ENCODE measurements at regions not wholly inside any gene's neighbourhood (a gene's known extent, or its start where the extent isn't known, plus 50 kb on each side); places are given as distances from the start of the nearest gene placed in this dataset.

- H3K4me1 ChIP-seq (ENCODE audit: insufficient read depth) = no peaks in the 10 kb centered on the region
- no peaks in the 10 kb centered on the region for H3K36me3 ChIP-seq (ENCODE audit: low read depth)
- TF ChIP-seq EZH2 (IDR thresholded peaks at IDR 0.05; ENCODE audit: insufficient read depth, poor library complexity, severe bottlenecking) = no peak
- no peak for TF ChIP-seq EZH2phosphoT487 (IDR thresholded peaks at IDR 0.05; ENCODE audit: insufficient read depth, low read depth)
- in situ Hi-C loops (cut with MboI) = no loop called here
- H3K9me3 ChIP-seq (ENCODE audit: low read depth) = peaks cover 3% of the 10 kb centered on the region
- no peaks in the 10 kb centered on the region for H3F3A ChIP-seq (ENCODE audit: insufficient read depth)
- H3K27me3 ChIP-seq (replicated peaks; ENCODE audit: insufficient read depth) = no peaks in the 10 kb centered on the region
- no peak overlapping the region for H3K4me3 ChIP-seq
- H3K9ac ChIP-seq = no peak overlapping the region
- no peak overlapping the region for H2AFZ ChIP-seq
- no peak overlapping the region for H3K4me2 ChIP-seq (ENCODE audit: unreplicated experiment)
- H4K20me1 ChIP-seq (ENCODE audit: insufficient read depth) = no peaks in the 10 kb centered on the region
- H3K9me2 ChIP-seq (ENCODE audit: insufficient read depth) = no peaks in the 10 kb centered on the region
- H3K79me2 ChIP-seq (ENCODE audit: insufficient read depth) = no peaks in the 10 kb centered on the region
- no peak overlapping the region for H3K27ac ChIP-seq
- DNase-seq = no peak
These were observed 95.9 kb upstream of the PTHLH start for GRCh38 chr12:28068467-28068866.

DNA sequence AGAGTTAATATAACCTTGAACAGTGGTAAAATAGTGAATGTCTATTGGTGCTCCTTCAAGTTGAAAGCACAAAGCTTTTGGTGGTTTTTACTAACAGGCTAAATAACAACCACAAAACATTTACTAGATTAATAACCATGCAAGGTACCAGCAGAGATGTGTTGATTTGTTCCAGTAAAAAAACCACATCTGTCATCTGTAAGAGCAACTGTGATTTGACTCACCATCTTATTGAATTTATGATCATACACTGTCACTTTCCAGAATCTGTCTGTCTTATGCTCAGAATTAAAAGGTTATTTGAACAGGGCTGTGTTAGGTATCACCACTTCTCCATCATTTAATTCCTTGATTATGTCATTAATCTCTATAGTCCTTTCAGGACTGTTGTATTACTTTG lies 107.0 kb upstream of the PTHLH start:
- TF ChIP-seq EZH2 (IDR thresholded peaks at IDR 0.05; ENCODE audit: insufficient read depth, poor library complexity, severe bottlenecking) (no peak), EZH2phosphoT487 (IDR thresholded peaks at IDR 0.05; ENCODE audit: insufficient read depth, low read depth) (no peak)
- Histone ChIP-seq H3K9me2 (ENCODE audit: insufficient read depth) (no peaks in the 10 kb centered on the region), H3K4me1 (ENCODE audit: insufficient read depth) (peaks cover 21% of the 10 kb centered on the region; the same call in 1 of the 2 replicates), H3K27ac (no peak overlapping the region), H3K79me2 (ENCODE audit: insufficient read depth) (no peaks in the 10 kb centered on the region), H3K36me3 (ENCODE audit: low read depth) (no peaks in the 10 kb centered on the region), H3K9me3 (ENCODE audit: low read depth) (no peaks in the 10 kb centered on the region), H3K27me3 (replicated peaks; ENCODE audit: insufficient read depth) (no peaks in the 10 kb centered on the region), H3K4me3 (no peak overlapping the region), H3K9ac (no peak overlapping the region), H4K20me1 (ENCODE audit: insufficient read depth) (no peaks in the 10 kb centered on the region), H3F3A (ENCODE audit: insufficient read depth) (peaks cover 17% of the 10 kb centered on the region; the same call in 1 of the 2 replicates), H3K4me2 (ENCODE audit: unreplicated experiment) (no peak overlapping the region), H2AFZ (no peak overlapping the region)
- DNase-seq = no peak
- in situ Hi-C loops (cut with MboI) = no loop called here

GRCh38 chr12:28082096-28082495 lies 108.2 kb upstream of the CCDC91 start:
- no peak for TF ChIP-seq EZH2phosphoT487 (IDR thresholded peaks at IDR 0.05; ENCODE audit: insufficient read depth, low read depth)
- no peak for TF ChIP-seq EZH2 (IDR thresholded peaks at IDR 0.05; ENCODE audit: insufficient read depth, poor library complexity, severe bottlenecking)
- WGBS, 2 experiments (ENCODE audit: low coverage in 1 of 2, low lambda C conversion rate in 2 of 2, missing lambda C conversion rate in 2 of 2) = 3 to 5% methylated on average over 1 of the region's 1 CpG
- Histone ChIP-seq H3K36me3 (ENCODE audit: low read depth) (no peaks in the 10 kb centered on the region), H3K9ac (no peak overlapping the region), H3K9me3 (ENCODE audit: low read depth) (no peaks in the 10 kb centered on the region), H3K4me1 (ENCODE audit: insufficient read depth) (peaks cover 21% of the 10 kb centered on the region; the same call in 1 of the 2 replicates), H3F3A (ENCODE audit: insufficient read depth) (peaks cover 17% of the 10 kb centered on the region; the same call in 1 of the 2 replicates), H3K27me3 (replicated peaks; ENCODE audit: insufficient read depth) (no peaks in the 10 kb centered on the region), H4K20me1 (ENCODE audit: insufficient read depth) (no peaks in the 10 kb centered on the region), H2AFZ (0 out of 2 replicates have a peak overlapping the region, but pooled peaks have one; percentile 23), H3K4me2 (ENCODE audit: unreplicated experiment) (peak overlapping the region; percentile 16), H3K9me2 (ENCODE audit: insufficient read depth) (no peaks in the 10 kb centered on the region; the same call in 1 of the 2 replicates), H3K27ac (no peak overlapping the region), H3K4me3 (no peak overlapping the region), H3K79me2 (ENCODE audit: insufficient read depth) (no peaks in the 10 kb centered on the region)
- peak; percentile 61 for DNase-seq
- in situ Hi-C loops (cut with MboI) = no loop called here

DNA sequence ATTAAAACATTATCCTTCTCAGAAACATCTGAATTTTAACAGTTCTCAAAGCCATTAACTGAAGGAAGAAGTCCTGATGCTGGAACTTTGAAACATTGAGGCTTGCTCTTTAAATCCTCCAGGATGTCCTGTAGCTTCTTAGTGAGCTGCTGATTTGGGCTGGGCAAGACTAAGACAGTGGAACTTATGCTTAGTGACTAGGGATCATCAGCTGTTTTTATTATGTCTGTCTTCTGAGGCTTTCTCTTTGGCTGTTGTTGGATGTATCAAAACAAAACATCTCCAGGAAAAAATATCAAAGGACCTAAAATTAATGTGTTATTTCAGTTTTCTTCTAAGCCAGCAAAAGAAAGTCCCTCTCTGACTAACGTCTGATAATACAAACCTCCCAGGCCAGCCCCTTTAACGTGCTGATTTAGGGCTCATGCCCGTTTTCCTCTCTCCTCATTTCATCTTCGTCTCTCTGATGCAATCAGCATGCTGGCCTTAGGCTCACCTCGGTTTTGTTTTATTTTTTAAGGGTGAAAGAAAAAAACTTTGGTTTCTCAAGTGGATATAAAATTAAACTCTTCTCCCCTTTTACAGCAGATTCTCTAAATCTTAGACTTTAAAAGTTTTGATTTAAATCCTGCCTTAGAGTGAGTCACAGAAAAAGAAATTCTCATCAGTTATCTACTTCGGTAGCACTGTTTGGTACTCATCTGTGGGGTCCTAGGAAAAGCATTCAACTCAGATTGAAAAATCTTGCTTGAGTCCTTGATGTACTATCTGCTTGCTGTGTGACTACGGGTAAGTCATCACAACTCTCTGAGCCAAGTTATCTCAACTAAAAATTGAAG lies 106.2 kb upstream of the CCDC91 start:
- Histone ChIP-seq H2AFZ (peak overlapping the region; percentile 76), H3K27me3 (replicated peaks; ENCODE audit: insufficient read depth) (no peaks in the 10 kb centered on the region), H3K4me3 (peak overlapping the region; percentile 47), H3K4me1 (ENCODE audit: insufficient read depth) (peaks cover 30% of the 10 kb centered on the region), H3F3A (ENCODE audit: insufficient read depth) (peaks cover 17% of the 10 kb centered on the region; the same call in 1 of the 2 replicates), H3K36me3 (ENCODE audit: low read depth) (no peaks in the 10 kb centered on the region), H3K9ac (peak overlapping the region; percentile 46), H3K79me2 (ENCODE audit: insufficient read depth) (no peaks in the 10 kb centered on the region), H3K9me2 (ENCODE audit: insufficient read depth) (no peaks in the 10 kb centered on the region; the same call in 1 of the 2 replicates), H3K27ac (peak overlapping the region; percentile 29), H4K20me1 (ENCODE audit: insufficient read depth) (no peaks in the 10 kb centered on the region), H3K4me2 (ENCODE audit: unreplicated experiment) (peak overlapping the region; percentile 35), H3K9me3 (ENCODE audit: low read depth) (no peaks in the 10 kb centered on the region)
- WGBS, 2 experiments (ENCODE audit: low coverage in 1 of 2, low lambda C conversion rate in 2 of 2, missing lambda C conversion rate in 2 of 2) = 28 to 29% methylated on average over 7 of the region's 7 CpGs
- DNase-seq = peak; percentile 65
- TF ChIP-seq EZH2phosphoT487 (IDR thresholded peaks at IDR 0.05; ENCODE audit: insufficient read depth, low read depth) (no peak), EZH2 (IDR thresholded peaks at IDR 0.05; ENCODE audit: insufficient read depth, poor library complexity, severe bottlenecking) (no peak)
- in situ Hi-C loops (cut with MboI) = no loop called here

Data from GM23248 (cell line).